ENCODE measurements at regions not wholly inside any gene's neighbourhood (a gene's known extent, or its start where the extent isn't known, plus 50 kb on each side); places are given as distances from the start of the nearest gene placed in this dataset.
A peak's percentile ranks its signal among the peaks of the same experiment; 100 is the strongest.

GRCh38 chr7:19213746-19214145 lies 68.5 kb upstream of the FERD3L start:
- DNase-seq (no peak), ATAC-seq (ENCODE audit: insufficient read depth, low read depth) (no peak)
- TF ChIP-seq CTCF (IDR thresholded peaks at IDR 0.05; ENCODE audit: borderline replicate concordance, extremely low read depth, low read length, poor library complexity, severe bottlenecking), result no peak
- no peak for TF ChIP-seq EZH2 (IDR thresholded peaks at IDR 0.05; ENCODE audit: borderline replicate concordance, low read depth, low read length, severe bottlenecking)
- H3K79me2 ChIP-seq (ENCODE audit: insufficient read depth, low read length), result no peaks in the 10 kb centered on the region
- H3K9ac ChIP-seq (ENCODE audit: low read depth, low read length), result no peak overlapping the region
- H3K27me3 ChIP-seq (ENCODE audit: insufficient read depth, low read length, poor library complexity), result no peaks in the 10 kb centered on the region
- H3K27ac ChIP-seq (ENCODE audit: low read length), result no peak overlapping the region
- peaks cover 8% of the 10 kb centered on the region; the same call in 1 of the 2 replicates for H3K4me1 ChIP-seq (ENCODE audit: insufficient read depth, low read length)
- no peak overlapping the region for H3K4me2 ChIP-seq (ENCODE audit: insufficient read depth, low read length)
- H2AFZ ChIP-seq (ENCODE audit: low read depth, low read length), result no peak overlapping the region
- H3K4me3 ChIP-seq (ENCODE audit: low read depth in 1 of 2, low read length in 2 of 2), result no peak overlapping the region
- H3K36me3 ChIP-seq (ENCODE audit: insufficient read depth, low read length), result no peaks in the 10 kb centered on the region
- H4K20me1 ChIP-seq (ENCODE audit: insufficient read depth, low read length), result no peaks in the 10 kb centered on the region
- H3K9me3 ChIP-seq (ENCODE audit: insufficient read depth, low read length, severe bottlenecking), result no peaks in the 10 kb centered on the region

- Histone ChIP-seq H3K4me2 (ENCODE audit: insufficient read depth, low read length) (no peak overlapping the region), H3K27me3 (ENCODE audit: insufficient read depth, low read length, poor library complexity) (no peaks in the 10 kb centered on the region), H3K9me3 (ENCODE audit: insufficient read depth, low read length, severe bottlenecking) (no peaks in the 10 kb centered on the region), H3K79me2 (ENCODE audit: insufficient read depth, low read length) (no peaks in the 10 kb centered on the region), H3K9ac (ENCODE audit: low read depth, low read length) (no peak overlapping the region), H3K4me3 (ENCODE audit: low read depth in 1 of 2, low read length in 2 of 2) (no peak overlapping the region), H3K27ac (ENCODE audit: low read length) (no peak overlapping the region), H3K4me1 (ENCODE audit: insufficient read depth, low read length) (peaks cover 8% of the 10 kb centered on the region; the same call in 1 of the 2 replicates), H2AFZ (ENCODE audit: low read depth, low read length) (no peak overlapping the region), H4K20me1 (ENCODE audit: insufficient read depth, low read length) (no peaks in the 10 kb centered on the region), H3K36me3 (ENCODE audit: insufficient read depth, low read length) (no peaks in the 10 kb centered on the region)
- no peak for ATAC-seq (ENCODE audit: insufficient read depth, low read depth)
- TF ChIP-seq CTCF (IDR thresholded peaks at IDR 0.05; ENCODE audit: borderline replicate concordance, extremely low read depth, low read length, poor library complexity, severe bottlenecking), result no peak
- TF ChIP-seq EZH2 (IDR thresholded peaks at IDR 0.05; ENCODE audit: borderline replicate concordance, low read depth, low read length, severe bottlenecking), result no peak
- DNase-seq, result no peak
Measured at GRCh38 chr7:19210893-19211413, 65.7 kb upstream of the FERD3L start.

GRCh38 chr7:19209166-19209696 lies 64.0 kb upstream of the FERD3L start:
- no peak for DNase-seq
- Histone ChIP-seq H3K4me2 (ENCODE audit: insufficient read depth, low read length) (no peak overlapping the region), H3K4me3 (ENCODE audit: low read depth in 1 of 2, low read length in 2 of 2) (no peak overlapping the region), H3K9ac (ENCODE audit: low read depth, low read length) (no peak overlapping the region), H3K4me1 (ENCODE audit: insufficient read depth, low read length) (peaks cover 8% of the 10 kb centered on the region; the same call in 1 of the 2 replicates), H3K9me3 (ENCODE audit: insufficient read depth, low read length, severe bottlenecking) (no peaks in the 10 kb centered on the region), H3K36me3 (ENCODE audit: insufficient read depth, low read length) (no peaks in the 10 kb centered on the region), H3K79me2 (ENCODE audit: insufficient read depth, low read length) (no peaks in the 10 kb centered on the region), H4K20me1 (ENCODE audit: insufficient read depth, low read length) (no peaks in the 10 kb centered on the region), H3K27ac (ENCODE audit: low read length) (no peak overlapping the region), H2AFZ (ENCODE audit: low read depth, low read length) (no peak overlapping the region), H3K27me3 (ENCODE audit: insufficient read depth, low read length, poor library complexity) (no peaks in the 10 kb centered on the region)
- no peak for TF ChIP-seq CTCF (IDR thresholded peaks at IDR 0.05; ENCODE audit: borderline replicate concordance, extremely low read depth, low read length, poor library complexity, severe bottlenecking)
- no peak for TF ChIP-seq EZH2 (IDR thresholded peaks at IDR 0.05; ENCODE audit: borderline replicate concordance, low read depth, low read length, severe bottlenecking)
- ATAC-seq (ENCODE audit: insufficient read depth, low read depth), result peak; percentile 95
